ENCODE measurements at regions not wholly inside any gene's neighbourhood (a gene's known extent, or its start where the extent isn't known, plus 50 kb on each side); places are given as distances from the start of the nearest gene placed in this dataset.

- H4K20me1 ChIP-seq (ENCODE audit: insufficient read depth): no peaks in the 10 kb centered on the region
- H3K4me3 ChIP-seq (ENCODE audit: low read length): no peak overlapping the region
- no peak overlapping the region for H3K9ac ChIP-seq (ENCODE audit: low read length)
- no peaks in the 10 kb centered on the region for H3K27me3 ChIP-seq (ENCODE audit: insufficient read depth, low read depth, low read length)
- H3K36me3 ChIP-seq (ENCODE audit: insufficient read depth, low read length): no peaks in the 10 kb centered on the region
- H3K79me2 ChIP-seq (replicated peaks; ENCODE audit: insufficient read depth, low read length): no peaks in the 10 kb centered on the region
- H3K4me2 ChIP-seq (ENCODE audit: low read length): no peak overlapping the region
- H3K9me2 ChIP-seq (ENCODE audit: insufficient read depth, low read length): no peaks in the 10 kb centered on the region
- TF ChIP-seq REST (IDR thresholded peaks at IDR 0.05; ENCODE audit: borderline replicate concordance): no peak
- TF ChIP-seq EZH2 (IDR thresholded peaks at IDR 0.05; ENCODE audit: borderline replicate concordance, insufficient read depth, low read length, poor library complexity, severe bottlenecking): no peak
- TF ChIP-seq EP300 (conservative IDR thresholded peaks at IDR 0.05; ENCODE audit: poor library complexity, severe bottlenecking): no peak
- no peak for TF ChIP-seq RAD21 (conservative IDR thresholded peaks at IDR 0.05)
- no peak for TF ChIP-seq SMC3 (conservative IDR thresholded peaks at IDR 0.05; ENCODE audit: poor library complexity)
- no peak for TF ChIP-seq TAF1 (IDR thresholded peaks at IDR 0.05; ENCODE audit: low read depth)
- TF ChIP-seq POLR2AphosphoS5 (IDR thresholded peaks at IDR 0.05): no peak
- no peak for TF ChIP-seq CTCF (IDR thresholded peaks at IDR 0.05; ENCODE audit: poor library complexity, severe bottlenecking)
- no peak for TF ChIP-seq MXI1 (conservative IDR thresholded peaks at IDR 0.05; ENCODE audit: poor library complexity, severe bottlenecking)
- no peak overlapping the region for H3K27ac ChIP-seq (ENCODE audit: low read length)
- H3K9me3 ChIP-seq (ENCODE audit: low read length): no peaks in the 10 kb centered on the region
- no peaks in the 10 kb centered on the region for H3F3A ChIP-seq (ENCODE audit: insufficient read depth, low read length, poor library complexity, severe bottlenecking)
- no peak overlapping the region for H2AFZ ChIP-seq (ENCODE audit: low read depth, low read length)
Observed at GRCh38 chr7:123292227-123292626, 92.5 kb upstream of the SLC13A1 start.

- no peak overlapping the region for H3K9ac ChIP-seq (ENCODE audit: low read length)
- no peak overlapping the region for H3K4me3 ChIP-seq (ENCODE audit: low read length)
- no peaks in the 10 kb centered on the region for H3K27me3 ChIP-seq (ENCODE audit: insufficient read depth, low read depth, low read length)
- H3F3A ChIP-seq (ENCODE audit: insufficient read depth, low read length, poor library complexity, severe bottlenecking): no peaks in the 10 kb centered on the region
- H3K36me3 ChIP-seq (ENCODE audit: insufficient read depth, low read length): no peaks in the 10 kb centered on the region
- H3K9me2 ChIP-seq (ENCODE audit: insufficient read depth, low read length): no peaks in the 10 kb centered on the region
- TF ChIP-seq EP300 (conservative IDR thresholded peaks at IDR 0.05; ENCODE audit: poor library complexity, severe bottlenecking) (no peak), REST (IDR thresholded peaks at IDR 0.05; ENCODE audit: borderline replicate concordance) (no peak), MXI1 (conservative IDR thresholded peaks at IDR 0.05; ENCODE audit: poor library complexity, severe bottlenecking) (no peak), SMC3 (conservative IDR thresholded peaks at IDR 0.05; ENCODE audit: poor library complexity) (no peak), CTCF (IDR thresholded peaks at IDR 0.05; ENCODE audit: poor library complexity, severe bottlenecking) (no peak), POLR2AphosphoS5 (IDR thresholded peaks at IDR 0.05) (no peak), RAD21 (conservative IDR thresholded peaks at IDR 0.05) (no peak), TAF1 (IDR thresholded peaks at IDR 0.05; ENCODE audit: low read depth) (no peak), EZH2 (IDR thresholded peaks at IDR 0.05; ENCODE audit: borderline replicate concordance, insufficient read depth, low read length, poor library complexity, severe bottlenecking) (no peak)
- no peak overlapping the region for H3K4me2 ChIP-seq (ENCODE audit: low read length)
- no peaks in the 10 kb centered on the region for H4K20me1 ChIP-seq (ENCODE audit: insufficient read depth)
- no peak overlapping the region for H2AFZ ChIP-seq (ENCODE audit: low read depth, low read length)
- H3K79me2 ChIP-seq (replicated peaks; ENCODE audit: insufficient read depth, low read length): no peaks in the 10 kb centered on the region
- H3K9me3 ChIP-seq (ENCODE audit: low read length): no peaks in the 10 kb centered on the region
- H3K27ac ChIP-seq (ENCODE audit: low read length): no peak overlapping the region
Observed at GRCh38 chr7:123289200-123289599, 89.4 kb upstream of the SLC13A1 start.

All from neural cell (in vitro differentiated cells).